Fibroblast of skin of abdomen (primary cell): ENCODE measurements at regions not wholly inside any gene's neighbourhood (a gene's known extent, or its start where the extent isn't known, plus 50 kb on each side); places are given as distances from the start of the nearest gene placed in this dataset.
"Not testable (repeated sequence)": the region's sequence is repeated elsewhere in the genome, so short reads cannot be mapped to it uniquely, and the experiment has no call there.

Experiments used
- DNase-seq: peaks from one replicate; pipeline ENCODE4 v3.0.0-alpha.2; 2013

GRCh38 chr2:18980104-18980785, 378.2 kb downstream of the OSR1 start:
- no peak for DNase-seq

- no peak for DNase-seq
Measured at GRCh38 chr2:18977409-18977808, 381.0 kb downstream of the OSR1 start.

- DNase-seq: peak; percentile 94
Measured at GRCh38 chr2:18976168-18976961, 382.1 kb downstream of the OSR1 start.

GRCh38 chr2:18975506-18976167, 382.8 kb downstream of the OSR1 start:
- DNase-seq: no peak

- DNase-seq: peak; percentile 31
Measured at GRCh38 chr2:18971628-18972027, 382.3 kb upstream of the NT5C1B start.

- DNase-seq: no peak
Measured at GRCh38 chr2:18971069-18971378, 381.7 kb upstream of the NT5C1B start.

GRCh38 chr2:18966131-18966530, 376.8 kb upstream of the NT5C1B start:
- DNase-seq: peak; percentile 72

- not testable (repeated sequence) for DNase-seq
Measured at GRCh38 chr2:18963739-18964256, 374.4 kb upstream of the NT5C1B start.

GRCh38 chr2:18961991-18962421, 372.6 kb upstream of the NT5C1B start:
- DNase-seq: no peak

GRCh38 chr2:18959952-18960717, 370.8 kb upstream of the NT5C1B start:
- peak; percentile 42 for DNase-seq

- DNase-seq: no peak
Measured at GRCh38 chr2:18959200-18959599, 369.8 kb upstream of the NT5C1B start.

- no peak for DNase-seq
Measured at GRCh38 chr2:18957909-18958308, 368.5 kb upstream of the NT5C1B start.

- peak; percentile 56 for DNase-seq
Measured at GRCh38 chr2:18950361-18950851, 361.0 kb upstream of the NT5C1B start.

- no peak for DNase-seq
Measured at GRCh38 chr2:18949871-18950270, 360.5 kb upstream of the NT5C1B start.

GRCh38 chr2:18940184-18940583, 350.8 kb upstream of the NT5C1B start:
- DNase-seq: no peak

GRCh38 chr2:18939740-18940139, 350.4 kb upstream of the NT5C1B start:
- DNase-seq: not testable (repeated sequence)

- no peak for DNase-seq
Measured at GRCh38 chr2:18934886-18935285, 345.5 kb upstream of the NT5C1B start.

- no peak for DNase-seq
Measured at GRCh38 chr2:18932853-18933252, 343.5 kb upstream of the NT5C1B start.

GRCh38 chr2:18930971-18931370, 341.6 kb upstream of the NT5C1B start:
- DNase-seq: peak; percentile 63

GRCh38 chr2:18927525-18928232, 338.3 kb upstream of the NT5C1B start:
- DNase-seq: no peak

- no peak for DNase-seq
Measured at GRCh38 chr2:18926631-18927524, 337.5 kb upstream of the NT5C1B start.
